AG09309 (cell line): ENCODE measurements at regions not wholly inside any gene's neighbourhood (a gene's known extent, or its start where the extent isn't known, plus 50 kb on each side); places are given as distances from the start of the nearest gene placed in this dataset.

Experiments
- DNase-seq: peaks from one replicate; pipeline ENCODE4 v3.0.0-alpha.2; 2010; ENCODE audit warnings: low read depth
- H3K4me3 ChIP-seq: 2 replicates; pipeline ENCODE4 v1.5.1; 2011; ENCODE audit warnings: mild to moderate bottlenecking, low read depth, low read length, moderate library complexity; ENCODE audit not compliant: control insufficient read depth
- TF ChIP-seq, protein P1 (sequence below): IDR thresholded peaks from 2 replicates; pipeline ENCODE4 v1.5.1; 2011; ENCODE audit warnings: mild to moderate bottlenecking, low read depth, low read length, inconsistent platforms; ENCODE audit not compliant: insufficient read depth, control insufficient read depth; ENCODE audit errors: missing control alignments

DNA sequence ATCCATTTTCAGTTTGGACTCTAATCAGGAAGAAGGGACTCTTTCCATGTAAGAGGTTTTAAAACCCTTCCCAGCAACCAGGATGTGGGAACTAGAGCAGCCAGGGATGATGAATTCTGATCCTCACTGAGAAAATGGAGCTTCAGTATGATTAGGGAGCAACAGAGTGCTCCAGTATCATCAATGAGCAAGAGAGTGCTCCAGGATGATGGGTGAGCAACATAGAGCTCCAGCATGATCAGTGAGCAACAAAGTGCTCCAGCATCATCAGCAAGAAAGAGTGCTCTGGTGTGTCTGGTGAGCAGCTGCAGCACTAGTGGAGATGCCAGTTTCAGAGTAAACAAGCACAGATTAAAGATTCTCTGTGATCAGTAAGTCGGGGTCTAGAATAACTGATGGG lies 106.4 kb upstream of the LPP start:
- no peak overlapping the region for H3K4me3 ChIP-seq
- no peak for DNase-seq
- TF ChIP-seq, protein P1, sequence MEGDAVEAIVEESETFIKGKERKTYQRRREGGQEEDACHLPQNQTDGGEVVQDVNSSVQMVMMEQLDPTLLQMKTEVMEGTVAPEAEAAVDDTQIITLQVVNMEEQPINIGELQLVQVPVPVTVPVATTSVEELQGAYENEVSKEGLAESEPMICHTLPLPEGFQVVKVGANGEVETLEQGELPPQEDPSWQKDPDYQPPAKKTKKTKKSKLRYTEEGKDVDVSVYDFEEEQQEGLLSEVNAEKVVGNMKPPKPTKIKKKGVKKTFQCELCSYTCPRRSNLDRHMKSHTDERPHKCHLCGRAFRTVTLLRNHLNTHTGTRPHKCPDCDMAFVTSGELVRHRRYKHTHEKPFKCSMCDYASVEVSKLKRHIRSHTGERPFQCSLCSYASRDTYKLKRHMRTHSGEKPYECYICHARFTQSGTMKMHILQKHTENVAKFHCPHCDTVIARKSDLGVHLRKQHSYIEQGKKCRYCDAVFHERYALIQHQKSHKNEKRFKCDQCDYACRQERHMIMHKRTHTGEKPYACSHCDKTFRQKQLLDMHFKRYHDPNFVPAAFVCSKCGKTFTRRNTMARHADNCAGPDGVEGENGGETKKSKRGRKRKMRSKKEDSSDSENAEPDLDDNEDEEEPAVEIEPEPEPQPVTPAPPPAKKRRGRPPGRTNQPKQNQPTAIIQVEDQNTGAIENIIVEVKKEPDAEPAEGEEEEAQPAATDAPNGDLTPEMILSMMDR = no peak

DNA sequence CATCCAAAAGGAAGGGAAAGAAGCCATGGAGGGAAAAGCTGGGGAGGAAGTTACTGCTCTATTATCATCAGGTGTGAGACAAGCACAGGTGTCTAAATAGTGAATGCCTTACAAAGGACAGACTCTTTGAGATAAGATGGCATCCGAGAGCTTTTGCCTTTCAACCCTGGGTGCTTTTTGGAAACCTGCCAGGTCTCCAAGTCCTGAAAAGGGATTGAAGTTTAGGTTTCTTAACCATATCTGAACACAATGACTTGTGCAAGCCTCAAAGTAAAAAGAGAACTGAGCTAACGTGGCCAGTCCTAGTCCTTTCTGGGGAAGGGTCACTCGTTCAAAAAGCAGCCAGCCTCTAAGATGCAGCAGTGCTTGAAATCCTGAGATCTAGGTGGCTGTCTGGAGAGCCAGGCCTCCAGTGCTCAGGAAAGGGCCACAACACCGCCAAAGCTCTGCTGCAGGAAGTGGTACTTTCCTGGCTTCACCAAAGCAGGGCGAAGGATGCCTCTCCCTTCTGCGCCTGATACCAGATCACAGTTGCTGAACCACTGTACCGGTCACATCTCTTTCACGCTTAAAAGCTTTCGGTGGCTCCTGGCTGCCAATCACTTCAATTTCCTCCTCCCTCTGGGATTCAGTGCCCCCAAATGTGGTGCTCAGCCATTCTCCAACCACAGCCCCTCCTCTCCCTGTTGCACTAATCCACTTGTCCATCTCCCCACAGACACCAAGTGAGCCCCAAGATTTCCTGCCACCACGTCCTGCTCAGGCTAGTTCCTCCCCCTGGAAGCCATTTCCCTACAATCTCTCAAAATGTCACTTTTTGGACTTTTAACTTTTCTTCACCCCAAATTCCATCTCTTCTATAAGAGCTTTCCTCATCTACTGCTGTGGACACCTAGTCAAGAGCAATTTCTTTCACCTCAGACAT lies 104.1 kb upstream of the LPP start:
- DNase-seq = no peak
- TF ChIP-seq, protein P1 = no peak

DNA sequence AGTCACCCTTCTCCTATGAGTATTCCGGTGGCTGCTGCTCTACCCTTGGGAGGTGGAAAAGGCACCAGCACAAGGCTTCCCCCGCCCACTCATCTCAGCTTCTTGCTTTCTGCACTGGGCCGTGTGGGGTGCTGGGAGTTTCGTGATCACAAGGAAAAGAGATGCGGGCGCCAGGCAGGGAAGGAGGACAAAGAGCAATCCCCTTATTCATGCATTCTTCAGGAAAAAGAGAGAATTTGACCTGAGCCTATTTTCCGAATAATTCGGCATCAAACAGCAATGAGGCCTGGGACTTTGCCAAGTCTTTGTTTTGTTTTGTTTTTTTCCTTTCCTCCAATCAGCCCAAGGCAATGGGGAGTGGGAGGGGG lies 102.2 kb upstream of the LPP start:
- DNase-seq = no peak
- H3K4me3 ChIP-seq = no peak overlapping the region
- TF ChIP-seq, protein P1 = no peak

More for the DNA sequence above, 104.1 kb upstream of the LPP start:
- no peak overlapping the region for H3K4me3 ChIP-seq

DNA sequence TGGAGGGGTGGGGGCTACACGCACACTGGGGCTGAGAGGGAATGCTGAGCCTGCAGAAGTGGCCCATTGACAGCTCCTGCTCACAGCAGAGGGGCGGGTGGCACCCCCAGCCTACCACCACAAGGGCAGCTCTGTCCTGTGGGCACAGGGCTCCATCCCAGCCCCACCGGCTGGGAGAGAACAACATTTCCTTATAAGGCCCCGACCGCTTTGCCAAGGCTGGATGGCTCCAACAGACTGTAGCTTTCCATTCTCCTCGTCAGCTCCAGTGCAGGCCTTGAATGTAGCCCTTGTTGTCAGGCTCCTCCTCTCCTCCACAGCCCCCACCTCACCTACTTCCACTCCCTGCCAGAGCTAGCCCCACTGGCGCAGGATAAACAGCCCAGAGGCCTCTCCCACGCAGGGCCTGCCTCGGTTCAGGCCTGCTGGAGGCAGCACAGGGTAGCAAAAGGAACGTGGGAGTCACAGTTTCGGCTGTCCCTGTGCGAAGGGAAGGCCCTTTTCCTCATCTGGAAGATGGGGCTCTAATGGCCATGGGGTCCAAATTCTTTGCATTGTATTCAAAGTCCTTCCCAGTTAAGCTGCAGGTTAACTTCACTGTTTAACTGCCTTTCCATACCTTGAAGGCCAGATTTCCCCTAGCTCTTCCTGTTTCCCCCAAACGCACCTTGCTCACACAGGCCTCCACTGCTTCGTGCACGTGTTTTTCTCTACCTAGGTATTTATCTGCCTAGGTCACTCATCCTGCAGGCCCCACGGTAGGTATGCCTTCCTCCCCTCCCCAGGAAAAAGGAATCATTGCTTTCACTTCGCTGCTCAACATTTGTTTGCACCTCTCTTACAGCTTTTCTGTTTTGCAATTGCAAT lies 101.6 kb upstream of the LPP start:
- DNase-seq = no peak
- TF ChIP-seq, protein P1 = no peak
- no peak overlapping the region for H3K4me3 ChIP-seq

DNA sequence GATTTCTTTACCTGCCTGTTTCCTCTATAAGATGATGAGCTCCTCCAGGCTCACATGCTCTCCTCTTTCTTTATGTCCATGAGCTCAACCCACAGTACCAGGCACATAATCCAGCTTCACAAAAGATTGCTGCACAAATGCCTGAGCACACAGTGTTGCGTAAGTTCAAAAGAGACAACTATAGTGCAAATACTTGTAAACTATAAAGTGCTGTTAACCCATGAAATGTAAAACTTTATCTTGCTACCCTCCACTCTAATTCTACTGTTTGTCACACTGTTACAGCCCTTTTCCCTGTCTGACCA lies 101.0 kb upstream of the LPP start:
- no peak for DNase-seq
- TF ChIP-seq, protein P1 = no peak

DNA sequence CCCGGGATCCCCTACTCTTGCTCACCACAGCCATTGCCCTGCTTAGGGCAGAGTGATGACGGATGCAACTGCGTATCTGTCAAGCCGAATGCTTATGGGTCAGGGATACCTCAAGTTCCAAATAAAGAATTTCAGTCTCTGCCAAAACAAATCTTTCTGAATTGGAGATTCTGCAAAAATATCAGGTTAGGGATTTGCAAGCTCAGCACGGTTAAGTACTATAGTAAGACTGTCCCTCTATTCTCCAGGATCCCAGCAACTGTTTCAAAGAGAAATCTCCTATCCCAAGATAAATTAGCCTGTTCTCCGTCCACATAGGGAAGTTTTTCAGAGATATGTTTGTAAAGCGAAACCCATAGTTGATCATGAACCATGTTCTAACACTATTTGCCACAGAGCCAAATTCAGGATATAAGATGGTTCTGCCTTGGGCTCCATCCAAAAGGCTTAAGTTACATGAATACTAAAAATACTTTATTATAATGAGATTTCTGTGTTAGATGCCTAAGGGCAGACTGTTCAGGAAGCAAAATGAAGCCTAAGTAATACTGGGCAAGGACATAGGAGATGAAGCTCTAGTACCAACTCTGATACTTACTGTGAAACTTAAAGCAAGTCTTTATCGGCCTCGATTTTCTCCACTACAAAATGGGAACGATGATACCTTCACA lies 100.1 kb upstream of the LPP start:
- TF ChIP-seq, protein P1 = no peak

More for the DNA sequence above, 101.0 kb upstream of the LPP start:
- no peak overlapping the region for H3K4me3 ChIP-seq

More for the DNA sequence above, 100.1 kb upstream of the LPP start:
- H3K4me3 ChIP-seq = no peak overlapping the region
- no peak for DNase-seq
